GM12801 (cell line): ENCODE measurements at regions not wholly inside any gene's neighbourhood (a gene's known extent, or its start where the extent isn't known, plus 50 kb on each side); places are given as distances from the start of the nearest gene placed in this dataset.

Experiments
- TF ChIP-seq, protein P1 (sequence below): IDR thresholded peaks from one replicate; pipeline ENCODE4 v1.5.1; 2011; ENCODE audit warnings: control low read depth; ENCODE audit not compliant: insufficient read length; ENCODE audit errors: extremely low read depth

DNA sequence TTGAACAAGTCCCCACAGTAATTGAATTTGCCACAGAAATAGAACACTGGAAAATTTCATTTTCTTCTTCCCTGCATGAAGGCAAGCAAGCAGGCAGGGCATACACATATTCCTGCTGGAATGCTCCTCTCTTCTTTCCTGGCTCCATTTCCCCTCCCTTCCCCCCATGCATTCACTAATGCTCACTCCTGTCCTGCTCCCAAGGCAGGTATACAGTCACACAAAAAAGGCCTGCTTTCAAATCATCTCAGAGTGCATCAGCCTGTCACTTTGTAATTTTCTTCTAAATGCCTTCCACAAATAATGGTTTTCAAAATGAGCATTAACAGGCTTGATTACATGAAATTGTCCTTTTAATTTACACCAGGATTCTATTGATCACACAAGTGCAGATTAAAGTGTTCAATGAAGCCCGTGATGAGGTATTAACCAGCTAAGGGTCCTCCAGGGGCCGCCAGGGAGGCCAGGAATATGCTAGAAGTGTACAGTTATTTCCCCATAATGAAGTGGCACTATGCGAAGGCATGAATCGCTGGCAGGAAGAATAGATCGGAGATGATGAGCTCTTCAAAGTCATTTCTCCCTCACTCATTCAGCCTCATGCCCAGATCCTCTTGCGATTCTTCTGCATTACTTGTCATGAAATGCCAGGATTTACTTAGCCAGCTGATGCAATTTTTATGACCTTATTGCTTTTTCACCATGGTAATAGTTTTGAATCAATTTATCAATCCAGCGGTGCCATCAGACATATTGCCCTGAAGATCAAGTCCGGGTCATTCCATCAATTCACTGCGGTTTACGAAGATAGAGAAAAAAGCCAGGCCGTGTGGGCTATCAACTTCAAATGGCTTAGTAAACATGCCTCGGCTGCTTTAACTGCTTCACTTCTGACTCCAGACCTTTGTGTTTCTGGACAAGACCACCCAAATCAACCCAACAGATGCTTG lies 243.5 kb downstream of the GPAT3 start:
- TF ChIP-seq, protein P1, sequence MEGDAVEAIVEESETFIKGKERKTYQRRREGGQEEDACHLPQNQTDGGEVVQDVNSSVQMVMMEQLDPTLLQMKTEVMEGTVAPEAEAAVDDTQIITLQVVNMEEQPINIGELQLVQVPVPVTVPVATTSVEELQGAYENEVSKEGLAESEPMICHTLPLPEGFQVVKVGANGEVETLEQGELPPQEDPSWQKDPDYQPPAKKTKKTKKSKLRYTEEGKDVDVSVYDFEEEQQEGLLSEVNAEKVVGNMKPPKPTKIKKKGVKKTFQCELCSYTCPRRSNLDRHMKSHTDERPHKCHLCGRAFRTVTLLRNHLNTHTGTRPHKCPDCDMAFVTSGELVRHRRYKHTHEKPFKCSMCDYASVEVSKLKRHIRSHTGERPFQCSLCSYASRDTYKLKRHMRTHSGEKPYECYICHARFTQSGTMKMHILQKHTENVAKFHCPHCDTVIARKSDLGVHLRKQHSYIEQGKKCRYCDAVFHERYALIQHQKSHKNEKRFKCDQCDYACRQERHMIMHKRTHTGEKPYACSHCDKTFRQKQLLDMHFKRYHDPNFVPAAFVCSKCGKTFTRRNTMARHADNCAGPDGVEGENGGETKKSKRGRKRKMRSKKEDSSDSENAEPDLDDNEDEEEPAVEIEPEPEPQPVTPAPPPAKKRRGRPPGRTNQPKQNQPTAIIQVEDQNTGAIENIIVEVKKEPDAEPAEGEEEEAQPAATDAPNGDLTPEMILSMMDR: no peak

DNA sequence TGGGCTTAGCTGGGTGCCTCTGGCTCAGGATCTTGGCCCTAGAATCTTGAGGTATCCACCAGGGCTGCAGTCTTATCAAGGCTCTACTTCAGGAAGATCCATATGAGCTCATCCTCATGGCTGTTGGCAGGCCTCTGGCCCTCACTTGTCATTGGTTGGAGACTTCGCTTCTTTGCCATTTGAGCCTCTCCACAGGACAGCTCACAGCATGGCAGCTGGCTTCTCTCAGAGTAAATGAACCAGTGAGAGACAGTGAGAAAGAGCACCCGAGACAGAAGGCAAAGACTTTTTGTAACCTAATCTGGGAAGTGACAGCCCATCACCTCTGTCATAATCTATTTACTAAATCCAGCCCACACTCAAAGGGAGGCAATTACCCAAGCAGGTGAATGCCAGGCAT lies 236.8 kb downstream of the GPAT3 start:
- TF ChIP-seq, protein P1: no peak

DNA sequence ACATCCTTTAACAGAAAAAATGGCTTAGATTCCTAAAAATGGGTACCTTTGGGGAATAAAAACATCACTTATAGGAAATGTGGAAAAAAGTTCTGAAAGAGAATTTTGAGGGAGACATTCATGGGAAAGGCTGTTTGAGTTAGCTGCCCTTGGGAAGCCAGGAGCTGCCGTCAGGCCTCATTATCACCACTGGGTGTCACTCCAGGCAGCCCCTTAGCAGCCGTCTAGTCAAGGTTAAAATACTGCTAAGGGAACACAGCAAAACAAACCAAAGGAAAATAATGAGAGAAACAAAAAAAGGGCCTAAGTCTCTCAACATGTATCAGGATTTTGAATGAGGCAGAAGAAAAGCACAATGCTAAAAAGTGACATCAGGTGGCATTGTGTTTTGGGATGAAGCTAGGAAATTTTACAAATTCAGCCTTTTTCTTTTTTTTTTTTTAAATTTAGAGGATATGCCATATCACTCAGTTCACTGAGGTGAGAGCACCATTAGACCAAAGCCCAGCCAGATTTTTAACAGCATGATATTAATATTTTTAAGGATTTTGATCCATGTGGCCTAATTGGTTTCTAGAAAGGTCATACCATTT lies 235.3 kb downstream of the GPAT3 start:
- TF ChIP-seq, protein P1: no peak

DNA sequence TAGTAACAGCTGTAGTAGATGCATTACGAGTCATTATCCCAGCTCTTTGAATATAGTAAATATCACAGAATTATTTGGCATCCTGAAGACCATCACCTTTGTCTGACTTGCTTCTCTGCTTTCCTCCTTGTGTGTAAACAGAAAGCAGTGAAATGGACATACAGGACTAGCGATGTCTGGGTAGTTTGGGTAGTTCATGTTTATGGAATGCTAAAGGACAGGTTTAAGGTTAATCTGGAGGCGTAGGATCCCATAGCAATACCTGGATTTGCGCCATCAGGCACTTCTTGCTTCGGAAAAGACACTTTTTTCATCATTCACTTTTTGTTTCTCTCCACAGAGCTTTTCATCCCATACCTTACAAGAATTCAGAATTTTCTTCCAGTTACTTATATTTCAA lies 232.2 kb downstream of the GPAT3 start:
- TF ChIP-seq, protein P1: no peak

DNA sequence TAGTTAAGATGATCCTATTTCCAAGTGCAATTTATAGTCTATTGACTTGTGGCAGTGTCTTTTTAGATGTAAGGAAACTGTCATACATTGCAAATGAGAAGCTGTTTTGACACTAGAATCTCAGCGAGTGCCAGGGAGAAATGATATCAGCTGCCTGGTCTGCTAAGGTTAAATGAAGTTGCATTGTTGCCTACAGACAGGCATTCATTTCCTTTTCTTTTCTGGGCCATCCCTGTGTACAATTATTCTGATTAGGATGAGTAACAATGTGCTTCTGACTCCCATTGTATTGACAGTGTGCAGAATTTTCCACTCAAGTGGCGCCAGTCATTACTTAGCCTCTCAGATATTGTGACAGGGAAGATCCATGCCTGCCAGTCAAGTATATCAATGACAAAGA lies 231.2 kb downstream of the GPAT3 start:
- TF ChIP-seq, protein P1: no peak

DNA sequence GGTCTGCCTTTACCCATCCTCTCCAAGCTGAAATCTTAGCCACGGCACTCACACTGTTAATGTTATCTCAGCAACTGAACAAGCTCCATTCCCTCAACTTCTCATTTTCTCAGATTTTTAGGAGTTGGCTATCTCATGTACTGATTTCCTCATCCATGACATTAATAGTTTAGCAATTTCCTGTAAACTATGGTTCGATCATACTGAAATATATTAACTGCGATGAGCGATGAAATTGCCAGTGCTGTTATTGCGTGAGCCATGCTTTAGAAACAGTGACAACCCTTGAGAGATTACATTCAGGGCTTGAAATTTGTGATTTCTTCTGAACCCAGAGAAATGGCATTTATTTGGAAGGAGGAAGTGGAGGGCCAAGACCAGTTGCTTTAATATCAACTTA lies 223.7 kb downstream of the GPAT3 start:
- TF ChIP-seq, protein P1: no peak

DNA sequence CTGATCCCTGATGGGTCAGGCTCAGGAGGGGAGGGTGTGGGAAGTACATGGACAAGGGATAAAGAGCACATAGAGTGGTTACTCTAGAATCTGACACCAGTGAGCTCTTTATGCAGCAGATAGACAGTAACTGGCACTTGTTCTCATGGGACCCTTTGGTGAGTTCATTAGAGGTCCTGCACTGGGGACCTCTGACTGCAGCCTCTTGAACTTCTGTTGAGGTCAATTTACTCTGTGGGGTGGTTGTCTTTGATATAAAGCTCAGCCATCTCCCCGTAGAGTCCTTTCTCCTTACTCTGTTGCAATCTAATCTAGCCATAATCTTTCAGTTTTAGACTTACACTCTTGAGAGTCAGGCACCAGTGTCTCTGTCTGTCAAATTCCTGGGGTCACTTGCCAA lies 222.4 kb downstream of the GPAT3 start:
- TF ChIP-seq, protein P1: no peak
